GM23338 (cell line): ENCODE measurements at regions not wholly inside any gene's neighbourhood (a gene's known extent, or its start where the extent isn't known, plus 50 kb on each side); places are given as distances from the start of the nearest gene placed in this dataset.

Experiments used
- CTCF ChIP-seq, 2 experiments: fragments of 200-600 bp in 1 of 2; sonication (generic) in 1 of 2; conservative IDR thresholded peaks; 2 replicates each; pipeline versions ENCODE4 v1.5.1 to v1.6.1; 2016 to 2017; ENCODE audit warnings: antibody characterized with exemption in 2 of 2, low read depth in 2 of 2, mild to moderate bottlenecking in 2 of 2, moderate library complexity in 1 of 2
- ETS1 ChIP-seq: IDR thresholded peaks from 2 replicates; pipeline ENCODE4 v1.6.1; 2016; ENCODE audit warnings: antibody characterized with exemption
- EZH2phosphoT487 ChIP-seq: fragments of 200-600 bp; sonication (generic); IDR thresholded peaks from one replicate; pipeline ENCODE4 v1.8.1; 2018; ENCODE audit warnings: antibody characterized with exemption; ENCODE audit not compliant: unreplicated experiment
- POLR2AphosphoS5 ChIP-seq: IDR thresholded peaks from 2 replicates; pipeline ENCODE4 v1.6.1; 2016; ENCODE audit warnings: antibody characterized with exemption, low read depth
- REST ChIP-seq: IDR thresholded peaks from one replicate; pipeline ENCODE4 v1.6.1; 2018; ENCODE audit warnings: antibody characterized with exemption; ENCODE audit not compliant: unreplicated experiment

- TF ChIP-seq EZH2phosphoT487 = no peak
- no peak for TF ChIP-seq CTCF (conservative IDR thresholded peaks at IDR 0.05; ENCODE audit: low read depth in 2 of 2)
- TF ChIP-seq REST = no peak
- no peak for TF ChIP-seq POLR2AphosphoS5
- no peak for TF ChIP-seq ETS1
Measured at GRCh38 chr18:26689226-26689879, 141.0 kb upstream of the KCTD1 start.
